Endothelial cell (in vitro differentiated cells): ENCODE measurements at regions not wholly inside any gene's neighbourhood (a gene's known extent, or its start where the extent isn't known, plus 50 kb on each side); places are given as distances from the start of the nearest gene placed in this dataset.

Experiments
- DNase-seq: peaks from one replicate; pipeline ENCODE4 v3.0.0; 2021; ENCODE audit warnings: low spot score
- H3K27ac Mint-ChIP-seq: one replicate; pipeline ENCODE4 v1.8.0; 2021; ENCODE audit warnings: mixed read lengths, inconsistent platforms; ENCODE audit not compliant: unreplicated experiment
- H3K27me3 Mint-ChIP-seq: one replicate; pipeline ENCODE4 v1.8.0; 2021; ENCODE audit warnings: mild to moderate bottlenecking, moderate library complexity, mixed read lengths, inconsistent platforms; ENCODE audit not compliant: unreplicated experiment
- H3K36me3 Mint-ChIP-seq: one replicate; pipeline ENCODE4 v1.8.0; 2021; ENCODE audit warnings: mild to moderate bottlenecking, low read depth, mixed read lengths, inconsistent platforms; ENCODE audit not compliant: unreplicated experiment
- H3K4me1 Mint-ChIP-seq: one replicate; pipeline ENCODE4 v1.8.0; 2021; ENCODE audit warnings: mild to moderate bottlenecking, mixed read lengths, inconsistent platforms; ENCODE audit not compliant: unreplicated experiment
- H3K4me3 Mint-ChIP-seq: one replicate; pipeline ENCODE4 v1.8.0; 2021; ENCODE audit warnings: mild to moderate bottlenecking, mixed read lengths, inconsistent platforms; ENCODE audit not compliant: unreplicated experiment
- H3K9me3 Mint-ChIP-seq: one replicate; pipeline ENCODE4 v1.8.0; 2021; ENCODE audit warnings: mixed read lengths, inconsistent platforms; ENCODE audit not compliant: unreplicated experiment
- TF ChIP-seq, protein P1 (sequence below): fragments of 200-600 bp; sonication (generic); IDR thresholded peaks from one replicate; pipeline ENCODE4 v1.5.0; 2021; ENCODE audit warnings: antibody characterized with exemption; ENCODE audit not compliant: unreplicated experiment

DNA sequence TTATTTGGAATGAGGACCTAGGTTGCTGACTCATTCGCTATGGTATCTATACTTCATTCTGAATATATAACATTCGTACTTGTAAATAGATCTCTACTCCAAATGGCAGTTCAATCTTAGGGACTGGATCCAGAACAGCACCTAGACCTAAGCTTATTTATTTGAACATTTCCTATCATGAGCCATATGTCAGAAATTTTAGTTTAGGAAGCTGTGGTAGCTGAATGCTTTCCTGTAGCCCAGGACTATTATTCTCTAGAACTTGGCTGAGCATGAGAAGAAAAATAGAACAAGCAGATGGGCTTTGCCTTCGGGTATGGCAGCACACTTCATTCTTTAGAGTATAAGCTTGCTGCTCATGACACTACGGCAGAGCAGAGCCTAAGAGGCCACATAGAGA is 1114.4 kb upstream of the B3GALT2 start:
- Mint-ChIP-seq H3K9me3 (no peaks in the 10 kb centered on the region), H3K27me3 (no peaks in the 10 kb centered on the region), H3K4me3 (no peak overlapping the region), H3K36me3 (no peaks in the 10 kb centered on the region), H3K27ac (no peak overlapping the region), H3K4me1 (no peaks in the 10 kb centered on the region)
- DNase-seq = no peak
- TF ChIP-seq, protein P1, sequence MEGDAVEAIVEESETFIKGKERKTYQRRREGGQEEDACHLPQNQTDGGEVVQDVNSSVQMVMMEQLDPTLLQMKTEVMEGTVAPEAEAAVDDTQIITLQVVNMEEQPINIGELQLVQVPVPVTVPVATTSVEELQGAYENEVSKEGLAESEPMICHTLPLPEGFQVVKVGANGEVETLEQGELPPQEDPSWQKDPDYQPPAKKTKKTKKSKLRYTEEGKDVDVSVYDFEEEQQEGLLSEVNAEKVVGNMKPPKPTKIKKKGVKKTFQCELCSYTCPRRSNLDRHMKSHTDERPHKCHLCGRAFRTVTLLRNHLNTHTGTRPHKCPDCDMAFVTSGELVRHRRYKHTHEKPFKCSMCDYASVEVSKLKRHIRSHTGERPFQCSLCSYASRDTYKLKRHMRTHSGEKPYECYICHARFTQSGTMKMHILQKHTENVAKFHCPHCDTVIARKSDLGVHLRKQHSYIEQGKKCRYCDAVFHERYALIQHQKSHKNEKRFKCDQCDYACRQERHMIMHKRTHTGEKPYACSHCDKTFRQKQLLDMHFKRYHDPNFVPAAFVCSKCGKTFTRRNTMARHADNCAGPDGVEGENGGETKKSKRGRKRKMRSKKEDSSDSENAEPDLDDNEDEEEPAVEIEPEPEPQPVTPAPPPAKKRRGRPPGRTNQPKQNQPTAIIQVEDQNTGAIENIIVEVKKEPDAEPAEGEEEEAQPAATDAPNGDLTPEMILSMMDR = no peak

DNA sequence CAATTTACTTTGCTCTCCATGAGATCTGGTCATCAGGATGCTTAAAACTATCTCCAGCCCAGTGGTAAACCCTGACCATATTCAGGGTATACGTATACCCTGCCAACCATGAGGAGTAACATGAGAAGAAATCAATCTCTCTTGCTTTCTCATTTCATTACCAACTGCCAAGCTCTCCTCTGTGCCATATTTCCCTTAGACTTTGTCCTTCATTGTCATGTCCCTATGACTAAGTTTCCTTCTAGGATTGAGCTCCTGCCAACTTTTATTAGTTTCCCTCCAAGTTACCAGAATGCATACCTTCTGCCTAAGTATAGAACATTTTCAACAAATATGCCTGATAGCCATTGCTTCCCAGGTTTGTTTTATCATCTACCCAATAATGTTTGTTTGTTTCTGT is 1113.9 kb upstream of the B3GALT2 start:
- TF ChIP-seq, protein P1 = no peak
- no peaks in the 10 kb centered on the region for H3K4me1 Mint-ChIP-seq
- DNase-seq = no peak
- no peak overlapping the region for H3K27ac Mint-ChIP-seq
- H3K9me3 Mint-ChIP-seq = no peaks in the 10 kb centered on the region
- no peak overlapping the region for H3K4me3 Mint-ChIP-seq
- no peaks in the 10 kb centered on the region for H3K36me3 Mint-ChIP-seq
- H3K27me3 Mint-ChIP-seq = no peaks in the 10 kb centered on the region

DNA sequence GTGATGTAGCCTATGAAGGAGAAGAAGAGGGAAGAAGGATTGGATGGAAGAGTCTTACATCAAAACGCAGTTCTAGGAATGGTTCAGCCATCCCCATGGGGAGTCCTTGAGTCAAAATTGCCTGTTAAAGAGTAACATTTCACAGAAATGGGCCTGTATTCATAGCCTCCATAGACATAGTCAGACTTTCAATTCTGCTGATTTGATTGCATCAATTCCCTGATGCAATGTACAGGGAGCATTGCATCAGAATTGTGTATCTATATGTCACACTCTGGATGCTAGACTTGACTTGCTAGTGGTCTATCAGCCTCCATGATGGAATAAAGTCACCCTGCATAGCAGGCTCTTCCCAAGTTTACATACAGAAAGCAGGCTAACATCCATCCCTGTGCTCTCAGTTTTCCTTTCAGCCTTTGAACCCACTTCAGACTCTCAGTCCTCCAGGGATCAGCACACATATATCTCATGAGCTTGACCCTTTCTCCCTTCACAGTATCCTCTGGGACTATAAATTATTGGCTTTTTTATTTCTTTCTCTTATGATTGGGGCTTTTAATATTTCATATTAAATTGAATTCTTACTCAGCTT is 1111.7 kb upstream of the B3GALT2 start:
- no peak overlapping the region for H3K4me3 Mint-ChIP-seq
- no peaks in the 10 kb centered on the region for H3K9me3 Mint-ChIP-seq
- DNase-seq = no peak
- TF ChIP-seq, protein P1 = no peak
- no peaks in the 10 kb centered on the region for H3K4me1 Mint-ChIP-seq
- no peak overlapping the region for H3K27ac Mint-ChIP-seq
- H3K36me3 Mint-ChIP-seq = no peaks in the 10 kb centered on the region
- no peaks in the 10 kb centered on the region for H3K27me3 Mint-ChIP-seq

DNA sequence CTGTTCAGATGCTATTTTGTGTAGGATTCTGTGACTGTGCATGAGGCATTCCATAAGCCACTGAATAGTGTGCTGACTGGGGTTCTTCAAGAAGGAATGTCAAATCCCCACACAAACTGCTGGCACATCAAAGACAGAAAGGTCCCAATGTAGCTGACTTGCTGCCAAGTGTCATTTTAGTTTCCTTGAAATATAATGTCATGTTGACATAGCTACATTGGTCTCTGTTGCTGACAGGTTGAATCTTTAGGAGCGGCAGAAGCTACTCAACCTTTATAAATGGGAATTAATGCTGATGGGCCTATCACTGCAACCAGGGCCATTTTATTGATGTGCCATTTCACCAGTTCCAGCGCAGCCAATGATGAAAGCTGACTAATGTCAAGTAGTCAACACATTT is 1110.7 kb upstream of the B3GALT2 start:
- H3K4me3 Mint-ChIP-seq = no peak overlapping the region
- no peaks in the 10 kb centered on the region for H3K9me3 Mint-ChIP-seq
- no peak overlapping the region for H3K27ac Mint-ChIP-seq
- H3K27me3 Mint-ChIP-seq = no peaks in the 10 kb centered on the region
- no peaks in the 10 kb centered on the region for H3K36me3 Mint-ChIP-seq
- TF ChIP-seq, protein P1 = no peak
- no peak for DNase-seq
- H3K4me1 Mint-ChIP-seq = no peaks in the 10 kb centered on the region

DNA sequence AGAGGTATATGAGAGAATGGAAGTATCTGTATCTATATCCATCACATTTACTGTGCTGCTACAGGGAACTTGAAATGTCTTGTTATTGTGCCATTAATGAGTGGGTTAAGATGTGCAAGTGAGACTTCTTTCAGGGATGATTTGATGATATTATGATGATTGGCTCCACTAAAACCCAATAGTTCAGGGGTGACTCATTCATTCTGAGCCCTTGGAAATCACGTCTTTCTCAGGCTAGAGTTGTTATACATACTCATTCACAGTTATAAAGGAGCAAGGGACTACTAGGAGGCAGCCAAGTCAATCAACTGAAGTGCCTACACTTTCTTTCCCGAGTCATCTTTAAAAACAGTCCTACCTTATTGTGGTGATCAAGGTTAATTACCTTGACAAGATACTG is 1109.8 kb upstream of the B3GALT2 start:
- H3K4me1 Mint-ChIP-seq = no peaks in the 10 kb centered on the region
- no peak overlapping the region for H3K4me3 Mint-ChIP-seq
- no peaks in the 10 kb centered on the region for H3K36me3 Mint-ChIP-seq
- H3K9me3 Mint-ChIP-seq = no peaks in the 10 kb centered on the region
- no peak for DNase-seq
- no peaks in the 10 kb centered on the region for H3K27me3 Mint-ChIP-seq
- H3K27ac Mint-ChIP-seq = no peak overlapping the region
- TF ChIP-seq, protein P1 = no peak
